ENCODE measurements at regions not wholly inside any gene's neighbourhood (a gene's known extent, or its start where the extent isn't known, plus 50 kb on each side); places are given as distances from the start of the nearest gene placed in this dataset.

DNA sequence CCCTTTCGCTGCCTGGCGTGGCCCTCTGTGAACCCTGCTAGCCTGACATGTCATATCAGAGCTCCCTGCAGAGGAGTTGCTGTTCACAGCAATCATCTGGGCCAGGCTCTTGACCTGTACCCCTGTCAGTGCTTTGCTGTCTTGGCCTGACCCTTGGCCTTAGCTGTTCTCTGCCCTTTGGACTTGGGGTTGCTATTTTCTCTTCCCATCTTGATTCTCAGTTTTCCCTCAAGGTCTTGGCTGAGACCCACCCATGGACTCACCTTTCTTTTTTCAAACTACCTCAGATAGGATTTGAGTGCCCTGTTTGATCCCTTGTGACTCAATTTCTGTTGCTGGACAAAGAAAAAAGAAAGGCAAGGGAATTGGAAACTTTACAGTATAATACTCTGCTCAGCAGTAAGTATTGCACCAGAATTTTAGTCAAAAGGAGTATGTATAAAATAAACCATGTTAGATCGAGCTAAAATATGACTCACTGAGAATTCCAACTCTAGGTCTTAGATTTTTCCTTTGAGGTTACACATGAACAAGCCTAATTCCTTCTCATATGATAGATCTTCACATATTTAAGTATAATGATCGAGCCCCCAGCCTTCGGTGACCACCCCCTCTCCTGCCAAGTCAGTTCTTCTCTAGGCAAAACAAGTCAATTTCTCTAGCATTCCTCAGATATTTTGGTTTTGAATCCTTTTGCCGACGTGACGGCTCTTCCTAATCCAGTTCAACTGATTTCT is 110.5 kb downstream of the NGF start:
- TF ChIP-seq, protein P1, sequence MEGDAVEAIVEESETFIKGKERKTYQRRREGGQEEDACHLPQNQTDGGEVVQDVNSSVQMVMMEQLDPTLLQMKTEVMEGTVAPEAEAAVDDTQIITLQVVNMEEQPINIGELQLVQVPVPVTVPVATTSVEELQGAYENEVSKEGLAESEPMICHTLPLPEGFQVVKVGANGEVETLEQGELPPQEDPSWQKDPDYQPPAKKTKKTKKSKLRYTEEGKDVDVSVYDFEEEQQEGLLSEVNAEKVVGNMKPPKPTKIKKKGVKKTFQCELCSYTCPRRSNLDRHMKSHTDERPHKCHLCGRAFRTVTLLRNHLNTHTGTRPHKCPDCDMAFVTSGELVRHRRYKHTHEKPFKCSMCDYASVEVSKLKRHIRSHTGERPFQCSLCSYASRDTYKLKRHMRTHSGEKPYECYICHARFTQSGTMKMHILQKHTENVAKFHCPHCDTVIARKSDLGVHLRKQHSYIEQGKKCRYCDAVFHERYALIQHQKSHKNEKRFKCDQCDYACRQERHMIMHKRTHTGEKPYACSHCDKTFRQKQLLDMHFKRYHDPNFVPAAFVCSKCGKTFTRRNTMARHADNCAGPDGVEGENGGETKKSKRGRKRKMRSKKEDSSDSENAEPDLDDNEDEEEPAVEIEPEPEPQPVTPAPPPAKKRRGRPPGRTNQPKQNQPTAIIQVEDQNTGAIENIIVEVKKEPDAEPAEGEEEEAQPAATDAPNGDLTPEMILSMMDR (IDR thresholded peaks at IDR 0.05) = no peak
- TF ChIP-seq POLR2A (IDR thresholded peaks at IDR 0.05) = no peak
